Uterus (tissue), 3 donors: ENCODE measurements at regions not wholly inside any gene's neighbourhood (a gene's known extent, or its start where the extent isn't known, plus 50 kb on each side); places are given as distances from the start of the nearest gene placed in this dataset.
"Not testable (repeated sequence)": the region's sequence is repeated elsewhere in the genome, so short reads cannot be mapped to it uniquely, and the experiment has no call there.

Source experiments
- DNase-seq, 2 donors: peaks; one replicate each; pipeline ENCODE4 v3.0.0-alpha.2; 2019 to 2020
- H3K27ac ChIP-seq, 2 donors: fragments of 200-600 bp; sonication (generic); 1 replicate in 1 of 2; 2 replicates in 1 of 2; pipeline ENCODE4 v1.5.1; 2016 to 2018
- H3K27me3 ChIP-seq, 2 donors: fragments of 200-600 bp; sonication (generic); one replicate each; pipeline ENCODE4 v1.5.1; 2018 to 2019; ENCODE audit warnings: control low read depth in 1 of 2
- H3K36me3 ChIP-seq, 2 donors: fragments of 200-600 bp; sonication (generic); one replicate each; pipeline ENCODE4 v1.5.1; 2019; ENCODE audit warnings: control low read depth in 1 of 2
- H3K4me1 ChIP-seq, 2 donors: fragments of 200-600 bp; sonication (generic); one replicate each; pipeline ENCODE4 v1.5.1; 2018 to 2019; ENCODE audit warnings: control low read depth in 1 of 2
- H3K4me3 ChIP-seq, 2 donors: fragments of 200-600 bp; sonication (generic); 1 replicate in 1 of 2; 2 replicates in 1 of 2; pipeline ENCODE4 v1.5.1; 2018 to 2019; ENCODE audit warnings: mild to moderate bottlenecking in 1 of 2
- H3K9me3 ChIP-seq, 2 donors: fragments of 200-600 bp; sonication (generic); one replicate each; pipeline ENCODE4 v1.5.1; 2019; ENCODE audit warnings: control low read depth in 1 of 2
- POLR2A ChIP-seq, 2 donors: fragments of 450-650 bp; IDR thresholded peaks; one replicate each; pipeline ENCODE4 v1.6.1; 2016; ENCODE audit warnings: antibody characterized with exemption in 2 of 2, mild to moderate bottlenecking in 1 of 2, moderate library complexity in 1 of 2
- intact Hi-C: fragments of 100-400 bp; cut with DNase I; formaldehyde crosslinking; loops from one replicate; pipeline ENCODE4 v1.15.1; 2023; ENCODE audit warnings: low total_unique reads
- TF ChIP-seq, protein P1 (sequence below), 4 experiments: fragments of 200-600 bp in 2 of 4; fragments of 450-650 bp in 2 of 4; sonication (generic) in 2 of 4; IDR thresholded peaks; one replicate each; pipeline ENCODE4 v1.5.1; 2016 to 2019; ENCODE audit warnings: antibody characterized with exemption in 4 of 4, mild to moderate bottlenecking in 2 of 4, moderate library complexity in 1 of 4
- donor health status: DM: yes; HTN: yes; CAD: no.

DNA sequence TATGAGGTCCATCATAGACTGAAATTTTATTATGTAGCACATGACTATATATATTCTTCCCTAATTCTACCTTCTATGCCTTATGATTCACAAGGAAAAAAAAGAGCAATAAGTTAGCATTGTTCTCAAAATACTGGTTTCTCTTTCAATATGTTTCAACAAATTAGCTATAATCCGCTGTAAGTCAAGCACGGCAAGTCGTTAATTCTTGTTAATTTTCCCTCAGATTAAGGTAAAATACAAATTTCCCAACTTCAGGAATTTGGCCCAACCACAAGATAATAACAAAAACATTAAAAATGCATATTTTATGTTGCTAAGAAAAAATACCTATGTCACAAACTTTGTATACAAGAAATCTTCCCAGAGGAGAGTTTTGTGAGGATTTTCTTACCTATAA lies 296.5 kb upstream of the GALNTL6 start:
- H3K27me3 ChIP-seq = no peaks in the 10 kb centered on the region
- H3K36me3 ChIP-seq = no peaks in the 10 kb centered on the region
- TF ChIP-seq POLR2A (IDR thresholded peaks at IDR 0.05) = no peak
- TF ChIP-seq, protein P1, sequence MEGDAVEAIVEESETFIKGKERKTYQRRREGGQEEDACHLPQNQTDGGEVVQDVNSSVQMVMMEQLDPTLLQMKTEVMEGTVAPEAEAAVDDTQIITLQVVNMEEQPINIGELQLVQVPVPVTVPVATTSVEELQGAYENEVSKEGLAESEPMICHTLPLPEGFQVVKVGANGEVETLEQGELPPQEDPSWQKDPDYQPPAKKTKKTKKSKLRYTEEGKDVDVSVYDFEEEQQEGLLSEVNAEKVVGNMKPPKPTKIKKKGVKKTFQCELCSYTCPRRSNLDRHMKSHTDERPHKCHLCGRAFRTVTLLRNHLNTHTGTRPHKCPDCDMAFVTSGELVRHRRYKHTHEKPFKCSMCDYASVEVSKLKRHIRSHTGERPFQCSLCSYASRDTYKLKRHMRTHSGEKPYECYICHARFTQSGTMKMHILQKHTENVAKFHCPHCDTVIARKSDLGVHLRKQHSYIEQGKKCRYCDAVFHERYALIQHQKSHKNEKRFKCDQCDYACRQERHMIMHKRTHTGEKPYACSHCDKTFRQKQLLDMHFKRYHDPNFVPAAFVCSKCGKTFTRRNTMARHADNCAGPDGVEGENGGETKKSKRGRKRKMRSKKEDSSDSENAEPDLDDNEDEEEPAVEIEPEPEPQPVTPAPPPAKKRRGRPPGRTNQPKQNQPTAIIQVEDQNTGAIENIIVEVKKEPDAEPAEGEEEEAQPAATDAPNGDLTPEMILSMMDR (IDR thresholded peaks at IDR 0.05) = no peak
- no peaks in the 10 kb centered on the region for H3K9me3 ChIP-seq
- intact Hi-C loops = no loop called here
- H3K4me3 ChIP-seq = no peak overlapping the region
- no peak for DNase-seq
- no peaks in the 10 kb centered on the region for H3K4me1 ChIP-seq
- no peak overlapping the region for H3K27ac ChIP-seq

DNA sequence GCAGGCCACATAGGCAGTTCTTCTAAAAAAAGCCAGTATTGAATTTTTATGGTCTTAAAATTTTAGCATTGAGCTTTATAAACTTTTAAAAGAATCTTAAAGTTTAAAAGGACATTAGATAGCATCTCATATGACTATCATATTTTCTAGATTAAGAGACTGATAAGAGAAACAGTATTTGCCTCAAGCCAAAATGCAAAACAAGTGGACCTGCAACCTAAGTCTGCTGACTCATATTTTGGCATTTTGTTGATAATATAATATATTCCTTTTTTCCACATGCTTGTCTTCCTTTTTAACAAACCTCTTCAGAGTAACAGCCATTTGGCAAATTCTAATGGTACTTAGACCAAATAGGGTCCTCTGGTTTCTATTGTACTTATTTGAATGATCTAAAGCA lies 328.5 kb upstream of the GALNTL6 start:
- TF ChIP-seq POLR2A (IDR thresholded peaks at IDR 0.05) = no peak
- TF ChIP-seq, protein P1 (IDR thresholded peaks at IDR 0.05) = no peak
- Histone ChIP-seq H3K36me3 (no peaks in the 10 kb centered on the region), H3K4me3 (no peak overlapping the region), H3K27me3 (no peaks in the 10 kb centered on the region), H3K4me1 (no peaks in the 10 kb centered on the region), H3K9me3 (no peaks in the 10 kb centered on the region), H3K27ac (no peak overlapping the region)
- no peak for DNase-seq
- intact Hi-C loops = no loop called here

DNA sequence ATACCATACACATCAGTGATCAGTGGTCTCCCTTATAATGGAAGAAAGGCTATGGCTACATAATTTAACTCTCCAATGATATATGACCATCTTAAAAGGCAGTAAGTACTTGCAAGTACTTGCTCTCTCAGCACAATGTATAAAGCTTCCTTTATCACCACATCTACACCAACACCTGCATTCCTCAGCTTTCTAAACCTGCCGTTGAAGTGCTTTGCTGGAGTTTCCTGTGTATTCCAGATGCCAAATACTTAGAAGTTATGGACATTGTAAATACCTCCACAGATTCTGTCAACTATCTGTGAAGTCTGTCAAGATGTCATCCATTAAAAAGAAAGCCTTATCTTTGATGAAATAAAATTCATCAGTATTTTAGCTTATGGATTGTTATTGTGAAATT lies 335.0 kb upstream of the GALNTL6 start:
- Histone ChIP-seq H3K9me3 (no peaks in the 10 kb centered on the region), H3K36me3 (no peaks in the 10 kb centered on the region), H3K27me3 (no peaks in the 10 kb centered on the region), H3K27ac (no peak overlapping the region), H3K4me3 (no peak overlapping the region), H3K4me1 (no peaks in the 10 kb centered on the region)
- intact Hi-C loops = no loop called here
- TF ChIP-seq, protein P1 (IDR thresholded peaks at IDR 0.05) = no peak
- TF ChIP-seq POLR2A (IDR thresholded peaks at IDR 0.05) = no peak
- no peak for DNase-seq

DNA sequence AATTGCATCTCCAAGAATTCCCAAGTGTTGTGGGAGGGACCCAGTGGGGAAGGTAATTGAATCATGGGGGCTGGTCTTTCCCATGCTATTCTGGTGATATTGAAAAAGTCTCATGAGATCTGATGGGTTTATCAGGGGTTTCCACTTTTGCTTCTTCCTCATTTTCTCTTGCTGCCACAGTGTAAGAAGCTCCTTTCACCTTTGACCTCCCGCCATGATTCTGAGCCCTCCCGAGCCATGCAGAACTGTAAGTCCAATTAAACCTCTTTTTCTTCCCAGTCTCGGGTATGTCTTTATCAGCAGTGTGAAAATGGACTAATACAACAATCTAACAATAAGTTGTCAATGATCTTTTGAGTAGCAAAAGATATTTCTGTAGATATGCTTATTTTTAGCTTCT lies 338.1 kb upstream of the GALNTL6 start:
- DNase-seq, H3K27ac ChIP-seq, intact Hi-C loops, H3K9me3 ChIP-seq, H3K27me3 ChIP-seq, H3K4me3 ChIP-seq, H3K36me3 ChIP-seq, H3K4me1 ChIP-seq: not testable (repeated sequence)

DNA sequence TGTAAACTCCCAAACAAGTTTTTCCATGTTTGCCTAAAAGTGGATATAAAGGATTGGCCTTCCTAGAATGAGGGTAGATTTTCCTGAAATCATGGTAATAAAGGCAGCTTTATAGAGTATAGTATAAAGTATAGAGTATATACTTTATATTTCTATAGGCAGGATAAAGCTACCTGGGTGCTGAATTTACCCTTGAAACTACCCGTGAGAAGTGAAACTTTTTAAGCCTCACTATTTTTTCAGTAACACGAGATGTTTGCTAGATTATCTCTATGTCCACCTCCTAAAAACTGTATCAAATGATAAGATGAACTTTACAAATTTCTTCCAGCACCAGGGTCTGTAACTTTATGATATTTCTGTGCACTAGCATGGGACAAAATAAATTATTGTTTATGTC lies 340.0 kb upstream of the GALNTL6 start:
- H3K27ac ChIP-seq = no peak overlapping the region
- H3K27me3 ChIP-seq = no peaks in the 10 kb centered on the region
- H3K9me3 ChIP-seq = no peaks in the 10 kb centered on the region
- H3K4me1 ChIP-seq = no peaks in the 10 kb centered on the region
- TF ChIP-seq, protein P1 (IDR thresholded peaks at IDR 0.05) = no peak
- H3K36me3 ChIP-seq = no peaks in the 10 kb centered on the region
- DNase-seq = no peak
- intact Hi-C loops = no loop called here
- no peak overlapping the region for H3K4me3 ChIP-seq

DNA sequence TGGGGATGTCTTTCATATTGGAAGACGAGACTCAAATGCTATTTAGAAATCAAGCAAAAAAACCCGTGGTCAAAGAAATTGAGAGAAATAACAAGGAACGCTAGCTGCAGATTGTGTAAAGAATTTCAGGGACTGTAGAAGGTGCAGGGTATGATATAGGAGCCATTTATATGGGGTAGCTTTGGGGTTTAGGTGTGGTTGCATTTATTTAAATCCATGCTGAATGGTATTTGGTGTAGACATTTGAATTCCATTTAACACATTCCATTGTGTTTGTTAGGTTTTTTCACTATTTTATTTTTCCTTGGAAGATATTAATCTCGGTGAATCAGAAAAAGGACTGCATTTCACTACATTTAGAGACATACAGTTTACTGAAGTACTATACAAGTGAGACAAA lies 341.0 kb upstream of the GALNTL6 start:
- no peaks in the 10 kb centered on the region for H3K9me3 ChIP-seq
- intact Hi-C loops = no loop called here
- H3K27ac ChIP-seq = no peak overlapping the region
- DNase-seq = no peak
- no peak for TF ChIP-seq POLR2A (IDR thresholded peaks at IDR 0.05)
- TF ChIP-seq, protein P1 (IDR thresholded peaks at IDR 0.05) = no peak
- H3K27me3 ChIP-seq = no peaks in the 10 kb centered on the region
- no peak overlapping the region for H3K4me3 ChIP-seq
- H3K4me1 ChIP-seq = no peaks in the 10 kb centered on the region
- no peaks in the 10 kb centered on the region for H3K36me3 ChIP-seq
